ENCODE measurements at regions not wholly inside any gene's neighbourhood (a gene's known extent, or its start where the extent isn't known, plus 50 kb on each side); places are given as distances from the start of the nearest gene placed in this dataset.

GRCh38 chr6:33896391-33897188, 92.8 kb upstream of the MLN start:
- H3K27me3 ChIP-seq, result peaks cover 0 to 8% of the 10 kb centered on the region in 2 donors
- H3K9me3 ChIP-seq, result no peaks in the 10 kb centered on the region
- TF ChIP-seq EP300 (IDR thresholded peaks at IDR 0.05) (no peak), CTCF (IDR thresholded peaks at IDR 0.05) (no peak), POLR2A (IDR thresholded peaks at IDR 0.05) (no peak)
- H3K27ac ChIP-seq, result no peak overlapping the region
- no peak overlapping the region for H3K4me3 ChIP-seq
- no peaks in the 10 kb centered on the region for H3K36me3 ChIP-seq
- DNase-seq (ENCODE audit: low spot score in 2 of 2), result no peak
- H3K4me1 ChIP-seq, result no peaks in the 10 kb centered on the region
- WGBS, 2 donors, result 61 to 62% methylated on average over 16 of the region's 16 CpGs

GRCh38 chr6:33895988-33896387, 92.2 kb upstream of the MLN start:
- H3K4me1 ChIP-seq, result no peaks in the 10 kb centered on the region
- no peak for TF ChIP-seq CTCF (IDR thresholded peaks at IDR 0.05)
- no peak for TF ChIP-seq POLR2A (IDR thresholded peaks at IDR 0.05)
- no peak for TF ChIP-seq EP300 (IDR thresholded peaks at IDR 0.05)
- DNase-seq (ENCODE audit: low spot score in 2 of 2), result no peak
- peaks cover 0 to 8% of the 10 kb centered on the region in 2 donors for H3K27me3 ChIP-seq
- no peak overlapping the region for H3K4me3 ChIP-seq
- H3K36me3 ChIP-seq, result no peaks in the 10 kb centered on the region
- H3K9me3 ChIP-seq, result no peaks in the 10 kb centered on the region
- 78 to 80% methylated on average over 2 of the region's 2 CpGs for WGBS, 2 donors
- no peak overlapping the region for H3K27ac ChIP-seq

- Histone ChIP-seq H3K36me3 (no peaks in the 10 kb centered on the region), H3K27ac (no peak overlapping the region), H3K9me3 (no peaks in the 10 kb centered on the region), H3K4me3 (no peak overlapping the region), H3K4me1 (no peaks in the 10 kb centered on the region), H3K27me3 (peaks cover 0 to 8% of the 10 kb centered on the region in 2 donors)
- WGBS, 2 donors, result 86 to 100% methylated on average over 3 of the region's 3 CpGs
- TF ChIP-seq POLR2A (IDR thresholded peaks at IDR 0.05), result no peak
- no peak for TF ChIP-seq EP300 (IDR thresholded peaks at IDR 0.05)
- no peak for TF ChIP-seq CTCF (IDR thresholded peaks at IDR 0.05)
- no peak for DNase-seq (ENCODE audit: low spot score in 2 of 2)
Measured at GRCh38 chr6:33895296-33895695, 91.5 kb upstream of the MLN start.

- TF ChIP-seq POLR2A (IDR thresholded peaks at IDR 0.05) (no peak), EP300 (IDR thresholded peaks at IDR 0.05) (no peak), CTCF (IDR thresholded peaks at IDR 0.05) (no peak)
Measured at GRCh38 chr6:33894438-33894837, 90.6 kb upstream of the MLN start.

GRCh38 chr6:33892581-33893346, 89.0 kb upstream of the MLN start:
- Histone ChIP-seq H3K27ac (no peak overlapping the region), H3K4me1 (no peaks in the 10 kb centered on the region), H3K9me3 (no peaks in the 10 kb centered on the region), H3K36me3 (no peaks in the 10 kb centered on the region), H3K27me3 (peaks cover 0 to 16% of the 10 kb centered on the region in 2 donors), H3K4me3 (no peak overlapping the region)
- TF ChIP-seq POLR2A (IDR thresholded peaks at IDR 0.05) (no peak), CTCF (IDR thresholded peaks at IDR 0.05) (no peak), EP300 (IDR thresholded peaks at IDR 0.05) (no peak)
- WGBS, 2 donors, result 87 to 89% methylated on average over 17 to 30 of the region's 47 CpGs
- DNase-seq (ENCODE audit: low spot score in 2 of 2), result no peak

More at GRCh38 chr6:33894438-33894837, 90.6 kb upstream of the MLN start:
- no peak for DNase-seq (ENCODE audit: low spot score in 2 of 2)
- WGBS, 2 donors, result 86 to 90% methylated on average over 2 of the region's 2 CpGs
- no peaks in the 10 kb centered on the region for H3K4me1 ChIP-seq
- no peak overlapping the region for H3K27ac ChIP-seq
- H3K4me3 ChIP-seq, result no peak overlapping the region
- H3K9me3 ChIP-seq, result no peaks in the 10 kb centered on the region
- H3K36me3 ChIP-seq, result no peaks in the 10 kb centered on the region
- peaks cover 0 to 8% of the 10 kb centered on the region in 2 donors for H3K27me3 ChIP-seq

All from tibial nerve (tissue), 4 donors.